Panc1 (cell line): ENCODE measurements at regions not wholly inside any gene's neighbourhood (a gene's known extent, or its start where the extent isn't known, plus 50 kb on each side); places are given as distances from the start of the nearest gene placed in this dataset.

ENCODE experiments used
- CTCF ChIP-seq: fragments of 450-650 bp; IDR thresholded peaks from 2 replicates; pipeline ENCODE4 v1.5.1; 2017; ENCODE audit warnings: mild to moderate bottlenecking
- POLR2AphosphoS5 ChIP-seq: IDR thresholded peaks from 2 replicates; pipeline ENCODE4 v1.6.1; 2012; ENCODE audit warnings: mild to moderate bottlenecking, low read depth, low read length, moderate library complexity
- REST ChIP-seq, 2 experiments: IDR thresholded peaks; 2 replicates each; pipeline ENCODE4 v1.6.1; 2011 to 2012; ENCODE audit warnings: low read depth in 2 of 2, control low read depth in 1 of 2, low read length in 1 of 2, mild to moderate bottlenecking in 1 of 2, moderate library complexity in 1 of 2; ENCODE audit not compliant: insufficient read depth in 1 of 2
- SIN3A ChIP-seq: IDR thresholded peaks from 2 replicates; pipeline ENCODE4 v1.6.1; 2012; ENCODE audit warnings: low read depth, mild to moderate bottlenecking, low read length, moderate library complexity, borderline replicate concordance; ENCODE audit not compliant: insufficient read depth
- TCF7L2 ChIP-seq: IDR thresholded peaks from 2 replicates; pipeline ENCODE4 v1.6.1; 2011; ENCODE audit warnings: mild to moderate bottlenecking, low read depth, low read length, inconsistent platforms

GRCh38 chr3:59660852-59661625, 611.2 kb upstream of the CFAP20DC start:
- TF ChIP-seq TCF7L2: no peak
- no peak for TF ChIP-seq CTCF
- no peak for TF ChIP-seq REST (IDR thresholded peaks at IDR 0.05; ENCODE audit: insufficient read depth in 1 of 2, low read depth in 2 of 2, low read length in 1 of 2)
- TF ChIP-seq SIN3A: no peak
- TF ChIP-seq POLR2AphosphoS5: no peak
